Activated T-helper 9 cell treated with anti-CD3 and anti-CD28 coated beads, Interleukin-2, amount 50 U/mL, for 16 hours (primary cell): ENCODE measurements at regions not wholly inside any gene's neighbourhood (a gene's known extent, or its start where the extent isn't known, plus 50 kb on each side); places are given as distances from the start of the nearest gene placed in this dataset.
"Not testable (repeated sequence)": the region's sequence is repeated elsewhere in the genome, so short reads cannot be mapped to it uniquely, and the experiment has no call there.

ENCODE experiments used
- DNase-seq: peaks from one replicate; pipeline ENCODE4 v3.0.0-alpha.2; 2020; ENCODE audit warnings: low read depth

DNA sequence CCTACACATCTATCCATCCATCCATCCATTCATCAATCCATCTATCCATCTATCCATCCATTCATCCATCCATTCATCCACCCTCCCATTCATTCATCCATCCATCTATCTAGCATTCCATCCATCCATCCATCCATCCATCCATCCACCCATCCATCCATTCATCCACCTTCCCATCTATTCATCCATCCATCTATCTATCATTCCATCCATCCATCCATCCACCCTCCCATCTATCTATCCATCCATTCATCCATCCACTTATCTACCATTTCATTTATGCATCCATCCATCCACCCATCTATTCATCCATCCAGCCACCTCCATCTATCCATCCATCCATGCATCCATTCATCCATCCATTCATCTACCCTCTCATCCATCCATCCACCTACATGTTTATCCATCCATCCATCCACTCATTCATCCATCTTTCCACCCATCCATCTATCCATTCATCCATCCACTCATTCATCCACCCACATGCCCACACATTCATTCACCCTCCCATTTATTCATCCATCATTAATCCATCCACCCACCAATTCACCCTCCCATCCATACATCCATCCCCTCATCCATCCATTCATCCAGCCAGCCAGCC, 258.5 kb downstream of the CRLF2 start:
- DNase-seq: no peak

DNA sequence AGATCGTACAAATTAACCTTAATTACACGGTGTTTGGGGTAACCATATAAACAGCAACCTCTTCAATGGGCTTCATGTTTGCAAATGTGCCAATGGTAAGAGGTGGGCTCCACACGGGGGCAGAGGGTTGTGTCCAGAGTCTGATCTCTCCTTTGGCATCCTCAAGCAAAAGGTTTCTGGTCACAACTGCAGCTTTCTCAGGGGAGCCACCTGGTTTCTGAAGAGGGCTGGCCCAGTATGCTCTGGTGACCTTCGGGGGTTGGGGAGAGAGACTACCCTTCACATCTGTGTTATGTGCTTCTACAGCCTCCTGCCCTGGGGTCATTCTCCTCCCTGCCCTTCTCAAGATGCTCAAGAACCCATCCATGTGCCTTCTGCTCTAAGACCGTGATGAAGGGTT, 259.6 kb downstream of the CRLF2 start:
- DNase-seq: no peak

DNA sequence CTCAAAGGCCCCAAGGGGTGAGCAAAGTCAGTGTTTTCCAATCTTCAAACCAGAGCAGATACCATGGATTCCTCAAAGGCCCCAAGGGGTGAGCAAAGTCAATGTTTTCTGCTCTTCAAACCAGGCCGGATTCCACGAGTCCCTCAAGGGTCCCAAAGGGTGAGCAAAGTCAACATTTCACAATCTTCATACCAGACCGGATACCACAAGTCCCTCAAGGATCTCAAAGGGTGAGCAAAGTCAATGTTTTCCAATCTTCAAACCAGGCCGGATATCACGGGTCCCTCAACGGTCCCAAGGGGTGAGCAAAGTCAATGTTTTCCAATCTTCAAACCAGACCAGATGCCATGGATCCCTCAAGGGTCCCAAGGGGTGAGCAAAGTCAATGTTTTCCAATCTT, 265.2 kb downstream of the CRLF2 start:
- not testable (repeated sequence) for DNase-seq

DNA sequence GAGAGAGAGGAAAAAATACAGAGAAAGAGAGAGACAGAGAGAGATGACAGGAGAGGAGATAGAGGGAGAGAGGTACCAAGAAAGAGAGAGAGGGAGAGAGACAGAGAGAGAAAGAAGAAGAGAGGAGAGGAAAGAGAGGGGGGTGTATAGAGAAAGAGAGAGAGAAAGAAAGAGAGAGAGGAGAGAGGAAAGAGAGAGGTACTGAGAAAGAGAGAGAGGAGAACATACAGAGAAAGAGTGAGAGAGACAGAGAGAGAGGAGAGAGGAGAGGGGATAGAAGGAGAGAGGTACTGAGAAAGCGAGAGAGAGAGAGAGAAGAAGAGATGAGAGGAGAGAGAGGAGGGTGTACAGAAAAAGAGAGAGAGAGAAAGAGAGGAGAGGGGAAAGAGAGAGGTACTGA, 269.4 kb downstream of the CRLF2 start:
- DNase-seq: no peak

DNA sequence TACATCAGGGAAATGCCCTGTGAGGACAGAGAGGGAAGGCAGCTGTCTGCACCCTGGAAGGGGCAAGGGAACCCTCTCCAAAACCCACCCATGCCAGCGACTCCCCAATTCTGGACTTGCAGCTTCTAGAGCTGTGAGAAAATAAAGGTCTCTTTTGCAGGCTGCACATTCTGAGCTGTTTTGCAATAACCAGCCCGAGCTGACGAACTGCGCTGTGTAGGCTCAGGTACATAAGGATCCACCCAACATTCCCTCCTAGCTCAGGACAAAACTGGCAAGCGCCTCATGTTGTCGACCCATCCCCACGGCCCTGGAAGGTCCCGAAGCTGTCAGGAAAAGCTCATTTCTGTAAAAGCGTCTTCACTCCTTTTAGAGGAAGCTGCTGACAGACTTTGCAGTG, 271.8 kb downstream of the CRLF2 start:
- no peak for DNase-seq

DNA sequence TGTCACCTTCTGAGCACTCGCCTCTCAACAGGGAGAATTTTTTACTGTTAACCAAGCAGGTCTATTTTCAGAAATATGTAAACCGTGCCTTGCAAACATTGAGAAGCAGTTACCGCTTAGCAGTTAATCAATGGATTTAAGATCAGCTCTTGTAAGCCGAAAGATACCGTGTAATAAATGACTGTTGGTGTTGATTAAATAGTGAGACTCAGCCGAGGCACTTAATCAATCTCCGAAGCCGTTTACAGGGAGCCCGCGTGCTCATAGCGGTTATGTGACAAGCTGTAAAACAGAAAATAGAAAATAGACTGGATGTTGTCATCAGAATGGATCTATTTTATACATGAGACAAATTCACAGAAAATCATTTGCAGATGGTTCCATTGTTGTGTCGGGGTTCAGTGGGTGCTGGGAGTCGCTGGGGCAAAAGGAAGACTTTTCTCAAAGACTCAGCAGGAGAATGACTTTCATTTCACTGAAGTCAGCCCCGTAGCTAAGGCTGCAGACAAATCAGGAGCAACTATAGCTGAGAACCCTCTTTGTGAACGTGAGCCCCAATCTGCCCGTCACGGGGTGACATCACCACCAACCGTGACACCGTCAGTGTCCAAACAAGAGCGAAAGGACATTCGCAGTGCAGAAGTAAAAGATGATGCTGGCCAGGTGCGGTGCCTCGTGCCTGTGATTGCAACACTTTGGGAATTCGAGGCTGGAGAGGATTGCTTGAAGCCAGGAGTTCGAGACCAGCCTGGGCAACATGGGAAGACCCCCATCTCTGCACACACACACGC, 275.3 kb downstream of the CRLF2 start:
- DNase-seq: no peak

DNA sequence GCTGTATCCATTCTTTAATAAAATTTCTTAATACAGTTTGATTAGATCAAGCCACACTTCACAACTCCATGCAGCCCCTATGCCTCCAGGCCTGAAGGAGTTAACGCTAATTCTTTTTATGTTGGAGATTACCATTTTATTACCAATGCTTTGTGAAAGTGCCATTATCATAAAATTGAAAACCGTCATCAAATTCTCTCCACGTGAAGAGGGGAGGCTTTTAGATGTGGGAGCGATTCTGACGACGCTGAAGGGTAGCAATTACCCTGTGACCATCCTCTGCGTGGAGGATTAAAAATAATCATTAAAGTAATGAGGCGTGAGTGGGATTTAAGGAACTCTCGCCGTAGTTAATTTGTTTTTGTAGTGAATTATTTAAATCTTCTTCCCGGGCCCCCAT, 278.8 kb downstream of the CRLF2 start:
- DNase-seq: no peak

DNA sequence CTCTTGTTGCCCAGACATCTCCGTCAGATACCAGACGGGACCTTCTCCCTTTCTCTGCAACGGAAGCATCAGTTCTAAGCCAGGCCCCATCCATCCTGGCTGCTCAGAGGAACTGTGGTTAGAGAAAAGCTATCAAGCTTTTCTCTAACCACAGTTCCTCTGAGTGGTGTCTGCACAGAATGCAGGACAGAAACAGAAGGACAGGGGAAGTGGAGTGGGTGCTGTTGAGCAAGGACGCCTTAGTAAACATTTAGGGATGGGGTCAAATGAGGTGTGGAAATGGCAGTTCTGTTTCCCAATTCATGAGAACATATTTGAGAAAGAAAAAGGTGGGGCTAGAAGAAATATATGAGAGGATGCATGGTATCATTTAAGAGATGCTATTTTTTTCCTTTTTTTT, 283.8 kb downstream of the CRLF2 start:
- no peak for DNase-seq

DNA sequence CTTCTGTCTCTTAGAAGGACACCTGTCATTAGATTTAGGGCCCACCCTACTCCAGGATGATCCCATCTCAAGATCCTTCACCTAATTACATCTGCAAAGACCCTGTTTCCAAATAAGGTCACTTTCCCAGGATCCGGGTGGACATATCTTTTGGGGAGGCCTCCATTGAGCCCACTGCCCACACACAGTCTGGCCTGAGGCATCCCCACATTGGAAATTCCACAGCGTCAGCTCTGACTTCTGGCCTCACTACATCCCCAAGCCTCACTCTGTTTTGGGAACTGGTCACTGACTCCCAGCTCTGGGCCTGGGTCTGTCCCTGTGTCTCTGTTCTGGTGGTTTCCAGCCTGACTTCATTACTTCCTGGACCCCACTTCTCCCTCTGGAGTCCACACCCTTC, 285.5 kb downstream of the CRLF2 start:
- DNase-seq: no peak

DNA sequence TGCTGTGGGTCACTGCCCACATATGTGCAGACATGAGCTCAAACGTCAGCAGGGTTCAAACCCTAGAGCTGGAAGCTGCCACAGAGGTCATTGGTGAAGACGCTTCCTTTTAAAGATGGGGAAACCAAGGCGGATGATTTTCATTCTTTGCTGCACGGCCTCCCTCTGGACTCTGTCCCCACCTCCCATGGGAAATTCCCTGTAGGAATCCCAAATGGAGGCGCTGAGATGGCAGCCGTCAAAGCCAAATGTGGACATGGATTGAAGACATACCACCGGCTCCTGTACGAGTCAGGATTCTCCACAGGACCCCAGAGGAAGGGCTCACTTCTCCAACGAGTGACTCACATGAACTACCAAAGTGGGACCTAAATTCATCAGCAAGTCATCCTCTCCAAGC, 286.4 kb downstream of the CRLF2 start:
- no peak for DNase-seq

DNA sequence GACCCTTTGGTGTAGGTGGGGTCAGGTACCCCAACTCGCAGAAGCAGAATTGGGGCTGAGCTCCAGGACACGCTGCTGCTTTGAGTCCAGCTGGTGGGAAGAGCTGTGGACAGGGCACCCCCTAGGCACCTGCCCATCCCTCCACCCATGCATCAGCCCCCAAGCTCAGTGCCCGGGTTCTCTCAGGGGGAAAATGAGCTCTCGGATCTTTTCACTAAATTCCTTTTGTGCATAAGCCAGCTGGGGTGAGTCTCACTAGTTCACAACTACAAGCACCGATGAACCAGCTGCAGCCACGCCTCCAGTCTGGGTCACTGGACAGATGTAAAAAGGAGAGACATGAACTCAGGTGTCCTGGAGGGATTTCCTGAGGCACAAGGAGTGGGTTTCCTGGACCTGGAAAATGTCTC, 286.8 kb downstream of the CRLF2 start:
- DNase-seq: no peak

DNA sequence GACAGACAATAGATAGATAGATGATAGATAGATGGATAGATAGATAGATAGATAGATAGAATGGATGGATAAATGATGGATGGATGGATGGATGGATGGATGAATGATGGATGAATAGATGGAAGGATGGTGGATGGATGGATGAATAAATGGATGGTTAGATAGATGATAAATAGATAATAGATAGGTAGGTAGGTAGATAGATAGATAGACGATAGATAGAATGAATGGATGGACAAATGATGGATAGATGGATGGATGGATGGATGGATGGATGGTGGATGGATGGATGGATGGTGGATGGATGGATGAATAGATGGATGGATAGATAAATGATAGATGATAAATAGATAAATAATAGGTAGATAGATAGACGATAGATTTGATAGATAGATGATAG, 287.4 kb downstream of the CRLF2 start:
- no peak for DNase-seq

DNA sequence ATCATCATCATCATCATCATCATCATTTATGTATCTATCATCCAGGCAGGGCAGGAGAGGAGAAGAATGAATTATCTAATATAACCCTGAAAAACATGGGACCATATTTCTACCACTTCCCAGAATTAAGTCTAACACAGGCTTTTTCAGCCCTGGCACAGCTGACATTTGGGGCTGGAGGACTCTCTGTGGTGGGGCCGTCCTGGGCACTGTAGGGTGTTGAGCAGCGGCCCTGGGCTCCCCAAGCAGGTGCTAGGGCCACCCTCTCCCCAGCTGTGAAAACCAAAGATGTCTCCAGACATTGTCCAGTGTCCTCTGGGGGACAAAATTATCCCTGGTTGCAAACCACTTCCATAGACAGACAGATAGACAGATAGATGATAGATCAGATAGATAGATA, 288.4 kb downstream of the CRLF2 start:
- no peak for DNase-seq

DNA sequence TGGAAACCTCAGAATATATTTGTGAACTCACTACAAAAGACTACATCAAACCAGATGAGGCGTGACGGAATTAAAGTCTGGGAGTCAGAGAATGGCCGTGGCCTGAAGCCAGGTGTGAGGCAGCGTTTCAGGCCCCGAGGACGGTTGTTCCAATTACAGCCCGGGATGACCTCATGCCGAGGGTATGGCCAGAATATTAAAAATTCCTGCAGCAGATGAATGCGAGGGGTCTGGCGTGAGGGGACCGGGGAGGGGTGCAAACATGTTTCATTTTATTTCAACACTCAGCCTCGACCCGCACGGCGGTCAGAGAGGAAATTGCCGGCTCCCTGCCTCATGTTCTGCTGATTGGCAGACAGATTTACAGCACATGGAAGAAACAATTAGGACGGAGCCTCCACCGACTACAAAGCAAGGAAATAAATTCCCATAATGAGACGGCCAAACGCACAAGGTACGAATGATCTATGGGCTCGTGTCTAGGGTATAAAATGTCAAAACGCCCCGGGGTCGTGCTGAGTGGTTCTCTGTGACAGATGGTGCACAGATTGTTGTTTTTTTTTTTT, 289.7 kb downstream of the SHOX start:
- DNase-seq: no peak

DNA sequence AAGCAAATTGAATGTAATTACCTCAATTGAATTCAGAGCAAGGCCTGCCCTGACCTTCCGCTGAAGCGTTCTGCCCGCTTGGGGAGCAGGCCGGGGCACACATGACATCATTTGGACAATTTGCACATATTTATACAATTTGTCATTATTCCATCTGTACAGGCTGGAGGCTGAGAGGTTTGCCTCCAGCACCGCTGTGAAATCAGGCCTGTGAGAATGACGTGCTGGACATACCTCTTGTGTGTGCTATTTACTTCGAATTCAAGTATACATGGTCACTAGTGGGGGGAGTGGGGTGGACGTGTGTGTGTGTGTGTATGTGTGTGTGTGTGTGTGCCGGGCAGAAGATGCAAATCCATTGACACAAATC, 285.6 kb downstream of the SHOX start:
- DNase-seq: no peak

DNA sequence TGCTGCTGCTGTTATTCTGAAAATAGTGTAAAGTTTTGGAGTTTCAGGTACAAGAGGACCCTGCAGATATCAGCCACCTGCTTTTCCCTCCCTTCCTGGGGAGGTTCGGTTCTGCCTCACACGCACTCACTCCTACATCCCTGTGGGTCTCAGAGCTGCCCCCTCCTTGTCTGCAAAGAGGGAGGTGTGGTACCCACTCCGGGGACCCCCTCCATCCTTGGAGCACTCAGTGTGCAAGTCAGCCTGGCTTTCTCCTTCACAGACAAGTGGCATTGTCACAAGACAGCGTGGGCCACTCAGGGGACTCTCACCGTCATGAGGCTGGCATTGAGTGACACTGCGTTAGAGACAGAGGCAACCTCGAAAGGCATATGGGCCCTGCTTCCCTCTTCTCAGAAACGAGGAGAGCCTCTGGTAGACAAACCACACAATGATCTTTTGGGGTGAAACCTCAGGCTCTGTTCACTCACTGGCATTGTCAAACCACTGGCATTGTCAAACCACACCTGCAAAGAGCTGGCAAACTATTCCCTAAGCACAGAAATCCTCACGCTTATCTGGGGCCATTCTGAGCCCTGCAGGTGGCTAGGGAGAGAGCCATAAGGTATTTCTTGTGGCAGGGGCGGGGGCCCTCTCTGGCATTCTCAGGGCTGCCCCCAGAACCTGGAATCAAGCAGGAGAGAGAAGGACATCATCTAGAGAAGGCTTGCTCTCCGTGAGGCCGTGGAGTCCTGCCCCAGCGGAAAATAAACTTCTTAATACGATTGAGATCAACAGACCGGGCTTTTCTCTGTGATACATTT, 285.0 kb downstream of the SHOX start:
- no peak for DNase-seq

DNA sequence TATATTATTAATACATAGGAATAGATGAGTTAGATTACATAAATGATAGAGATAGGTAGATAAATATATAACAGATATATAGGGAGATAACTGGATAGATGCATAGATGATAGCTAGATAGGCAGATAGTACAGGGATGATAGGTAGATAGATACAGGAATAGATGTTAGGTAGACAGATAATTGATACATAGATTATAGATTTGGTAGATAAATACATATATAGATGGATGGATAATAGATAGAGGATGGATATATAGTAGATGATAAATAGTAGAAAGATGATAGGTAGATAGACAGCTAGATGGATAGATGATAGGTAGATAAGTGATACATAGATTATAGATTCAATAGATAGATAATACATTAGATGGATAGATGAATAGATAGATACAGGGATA, 283.6 kb downstream of the SHOX start:
- DNase-seq: no peak

DNA sequence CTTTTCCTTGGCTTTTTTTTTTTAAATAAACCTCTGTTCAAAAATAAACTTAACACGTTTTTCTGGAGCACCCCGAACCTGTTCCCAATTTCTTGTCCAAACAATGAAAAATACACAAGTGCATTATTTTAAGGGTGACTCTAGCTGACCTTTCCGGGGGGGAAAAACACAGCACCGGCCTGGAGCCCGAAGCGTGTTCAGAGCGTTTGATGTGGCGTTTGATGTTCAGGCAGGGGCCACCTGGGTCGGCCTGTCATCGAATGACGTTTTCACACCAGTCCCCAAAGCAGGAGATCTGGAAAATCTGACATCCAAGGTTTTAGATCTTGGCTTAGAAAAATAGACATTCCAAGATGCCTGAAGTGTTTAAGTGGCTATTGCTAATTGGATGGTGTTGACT, 282.1 kb downstream of the SHOX start:
- DNase-seq: no peak

DNA sequence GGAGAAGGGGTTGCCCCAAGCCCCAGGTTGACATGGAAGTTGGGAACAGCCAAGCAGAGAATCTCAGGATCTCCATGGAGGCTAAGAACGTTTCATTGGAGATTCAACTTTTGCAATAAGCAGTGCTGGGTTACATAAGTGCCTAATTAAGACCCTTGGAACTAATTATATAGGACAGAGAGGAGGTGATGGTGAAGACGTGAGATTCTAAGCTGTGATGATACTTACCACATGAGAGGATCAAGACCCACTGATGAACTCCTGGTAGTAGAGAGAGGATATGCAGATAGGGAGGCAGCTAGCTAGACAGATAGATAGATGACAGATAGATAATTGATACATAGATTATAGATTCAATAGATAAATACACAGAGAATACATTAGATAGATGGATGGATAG, 278.5 kb downstream of the SHOX start:
- not testable (repeated sequence) for DNase-seq

DNA sequence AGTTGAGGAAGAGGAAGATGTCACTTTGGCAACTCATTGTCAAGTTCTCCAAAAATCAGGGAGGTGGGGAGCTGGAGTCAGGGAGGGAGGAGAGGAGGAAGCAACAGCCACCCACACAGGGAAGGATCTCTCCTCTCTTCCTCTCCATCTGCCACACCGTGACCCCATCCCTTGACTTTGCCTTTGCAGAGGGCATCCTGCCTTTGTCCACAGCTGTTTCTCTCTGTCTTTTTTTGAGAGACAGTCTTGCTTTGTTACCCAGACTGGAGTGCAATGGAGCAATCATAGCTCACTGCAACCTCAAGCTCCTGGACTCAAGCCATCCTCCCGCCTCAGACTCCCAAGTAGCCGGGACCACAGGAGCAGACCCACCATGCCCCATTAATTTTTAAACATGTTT, 276.0 kb downstream of the SHOX start:
- no peak for DNase-seq

DNA sequence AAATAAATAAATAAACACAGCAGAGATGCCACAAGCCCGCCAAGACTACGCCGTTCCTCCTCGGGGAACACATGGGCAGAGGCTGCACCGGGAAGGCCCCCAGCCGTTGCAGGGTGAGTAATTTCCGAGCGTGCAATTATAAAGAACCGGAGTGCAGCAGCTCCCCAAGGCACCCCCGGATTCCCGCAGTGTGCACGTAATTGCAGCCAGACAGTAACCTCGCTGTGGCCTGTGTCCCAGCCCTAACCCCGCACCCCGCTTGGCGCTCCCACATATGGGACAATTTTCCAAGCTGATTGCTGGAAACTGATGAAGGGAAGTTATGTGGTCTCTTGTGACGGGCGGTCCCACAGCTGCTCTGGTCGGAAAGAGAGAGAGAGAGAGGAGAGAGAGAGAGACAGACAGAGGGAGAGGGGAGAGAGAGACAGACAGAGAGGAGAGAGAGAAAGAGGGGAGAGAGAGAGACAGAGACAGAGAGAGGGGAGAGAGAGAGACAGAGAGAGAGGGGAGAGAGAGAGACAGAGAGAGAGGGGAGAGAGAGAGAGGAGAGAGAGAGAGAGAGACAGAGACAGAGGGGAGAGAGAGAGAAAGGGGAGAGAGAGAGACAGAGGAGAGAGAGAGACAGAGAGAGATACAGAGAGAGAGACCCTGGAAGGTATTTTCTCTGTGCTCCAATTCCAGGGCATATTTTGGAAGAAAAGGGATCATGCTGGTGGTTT, 275.4 kb downstream of the SHOX start:
- DNase-seq: no peak

DNA sequence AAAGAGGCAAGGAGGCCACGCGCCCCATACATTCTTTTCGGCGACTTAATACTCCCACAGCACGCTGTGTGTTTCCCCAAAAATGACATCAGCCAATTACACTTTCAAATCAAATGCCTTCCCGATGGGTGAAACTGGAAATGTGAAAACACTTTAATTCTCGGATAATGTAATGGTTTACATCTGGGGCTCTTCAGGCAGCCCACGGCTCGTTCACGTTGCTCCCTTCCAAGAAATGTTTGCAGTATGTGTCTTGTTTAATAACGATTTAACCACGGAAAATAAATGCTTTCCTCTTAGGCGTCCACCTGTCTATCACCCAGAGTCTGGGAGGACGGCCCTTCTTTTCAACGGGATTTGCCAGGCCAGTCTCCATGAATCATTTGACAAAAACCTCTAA, 272.5 kb downstream of the SHOX start:
- DNase-seq: no peak
